ENCODE measurements at regions not wholly inside any gene's neighbourhood (a gene's known extent, or its start where the extent isn't known, plus 50 kb on each side); places are given as distances from the start of the nearest gene placed in this dataset.

DNA sequence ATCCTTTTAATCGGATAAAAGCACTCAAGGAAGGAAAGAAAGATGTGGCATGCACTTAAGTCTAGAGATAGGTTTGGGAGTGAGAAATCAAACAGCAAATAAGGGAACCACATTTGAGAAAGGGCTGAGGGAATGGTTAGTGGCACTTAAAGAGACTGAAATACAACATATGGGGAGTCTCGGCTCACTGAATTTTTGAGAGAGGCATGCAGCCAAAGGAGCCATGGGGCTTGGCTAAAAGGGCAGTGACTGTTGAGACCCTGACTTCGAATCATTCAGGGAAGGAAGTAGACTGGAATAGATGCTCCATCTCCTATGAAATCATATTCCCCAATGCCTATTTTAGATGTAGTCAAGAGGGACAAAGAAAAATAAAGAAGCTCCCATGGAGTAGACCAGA, 58.3 kb upstream of the HAO2 start:
- Histone ChIP-seq H4K20me1 (ENCODE audit: control insufficient read depth, insufficient read depth) (no peaks in the 10 kb centered on the region), H3K4me2 (ENCODE audit: control insufficient read depth, insufficient read depth) (no peak overlapping the region), H3K27me3 (replicated peaks in 1 of 2; ENCODE audit: control insufficient read depth in 2 of 2, insufficient read depth in 2 of 2, low read length in 1 of 2) (peaks cover 0 to 5% of the 10 kb centered on the region in 2 experiments; a peak in 1 of 4 replicates), H3K36me3 (ENCODE audit: control insufficient read depth in 2 of 2, insufficient read depth in 2 of 2, low read length in 1 of 2) (no peaks in the 10 kb centered on the region), H3K4me3 (no peak overlapping the region), H3K9ac (ENCODE audit: control insufficient read depth, insufficient read depth, low read length) (no peak overlapping the region), H3K4me1 (ENCODE audit: control insufficient read depth, insufficient read depth, low read length) (no peaks in the 10 kb centered on the region), H3K9me3 (replicated peaks; ENCODE audit: control insufficient read depth, insufficient read depth, low read length) (no peaks in the 10 kb centered on the region), H2AFZ (ENCODE audit: control insufficient read depth, low read depth, low read length) (no peak overlapping the region), H3K27ac (ENCODE audit: control insufficient read depth, insufficient read depth) (no peak overlapping the region), H3K79me2 (ENCODE audit: control insufficient read depth, insufficient read depth, low read length) (no peaks in the 10 kb centered on the region)
- in situ Hi-C loops (cut with MboI) = no loop called here
- POLR2A ChIA-PET = interaction anchor here (0.5 kb wide), 1 partner anchor 165 kb away, joined by 3 read pairs; no protein-coding TSS in a partner anchor
- SMC1A ChIA-PET (ENCODE audit: uncharacterized antibody, unreplicated experiment) = interaction anchor here (0.9 to 1.4 kb wide), 2 partner anchors 16 to 22 kb away, joined by 3 to 4 read pairs; no protein-coding TSS in a partner anchor
- CTCF ChIA-PET = interaction anchor here (0.7 to 3.5 kb wide), 2 partner anchors 34 to 53 kb away, joined by 3 to 21 read pairs; no protein-coding TSS in a partner anchor
- no peak for FAIRE-seq
- no peak for TF ChIP-seq STAT1 (conservative IDR thresholded peaks at IDR 0.05)
- no peak for TF ChIP-seq PAX8 (IDR thresholded peaks at IDR 0.05)
- TF ChIP-seq IKZF1 (conservative IDR thresholded peaks at IDR 0.05) = no peak
- TF ChIP-seq SRF (IDR thresholded peaks at IDR 0.05; ENCODE audit: low read depth in 2 of 2, low read length in 2 of 2) = no peak
- TF ChIP-seq ESRRA (IDR thresholded peaks at IDR 0.05; ENCODE audit: low read length) = no peak
- TF ChIP-seq NFIC (IDR thresholded peaks at IDR 0.05; ENCODE audit: low read depth, low read length) = no peak
- no peak for TF ChIP-seq CBX5 (IDR thresholded peaks at IDR 0.05; ENCODE audit: low read depth)
- no peak for TF ChIP-seq ZNF207 (IDR thresholded peaks at IDR 0.05; ENCODE audit: borderline replicate concordance)
- no peak for TF ChIP-seq SMAD1 (IDR thresholded peaks at IDR 0.05; ENCODE audit: low read depth, partially characterized antibody)
- TF ChIP-seq, protein P1, sequence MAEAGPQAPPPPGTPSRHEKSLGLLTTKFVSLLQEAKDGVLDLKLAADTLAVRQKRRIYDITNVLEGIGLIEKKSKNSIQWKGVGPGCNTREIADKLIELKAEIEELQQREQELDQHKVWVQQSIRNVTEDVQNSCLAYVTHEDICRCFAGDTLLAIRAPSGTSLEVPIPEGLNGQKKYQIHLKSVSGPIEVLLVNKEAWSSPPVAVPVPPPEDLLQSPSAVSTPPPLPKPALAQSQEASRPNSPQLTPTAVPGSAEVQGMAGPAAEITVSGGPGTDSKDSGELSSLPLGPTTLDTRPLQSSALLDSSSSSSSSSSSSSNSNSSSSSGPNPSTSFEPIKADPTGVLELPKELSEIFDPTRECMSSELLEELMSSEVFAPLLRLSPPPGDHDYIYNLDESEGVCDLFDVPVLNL (IDR thresholded peaks at IDR 0.05; ENCODE audit: low read depth, low read length) = no peak
- no peak for TF ChIP-seq ZSCAN29 (IDR thresholded peaks at IDR 0.05)
- no peak for TF ChIP-seq FOXK2 (IDR thresholded peaks at IDR 0.05)
- TF ChIP-seq CBFB (IDR thresholded peaks at IDR 0.05; ENCODE audit: low read depth) = no peak
- TF ChIP-seq MAX (IDR thresholded peaks at IDR 0.05; ENCODE audit: low read depth, low read length) = no peak
- WGBS (ENCODE audit: insufficient coverage, insufficient replicate concordance, low lambda C conversion rate, missing lambda C conversion rate) = 45% methylated on average over 3 of the region's 3 CpGs
- BruUV-seq (replicated peaks) = no TSS peak
- DNase-seq (ENCODE audit: low read depth, low spot score) = no peak
- RAD21 ChIA-PET (ENCODE audit: unreplicated experiment) = no interaction called here
- ATAC-seq = no peak
- intact Hi-C loops (cut with micrococcal nuclease; ENCODE audit: unreplicated experiment) = no loop called here

Measured in GM12878 (cell line).